ENCODE measurements at regions not wholly inside any gene's neighbourhood (a gene's known extent, or its start where the extent isn't known, plus 50 kb on each side); places are given as distances from the start of the nearest gene placed in this dataset.

- H3K4me2 ChIP-seq (ENCODE audit: low read depth, low read length, poor library complexity, severe bottlenecking), result no peak overlapping the region
- no peaks in the 10 kb centered on the region for H4K20me1 ChIP-seq (ENCODE audit: low read depth, low read length)
- H3K27ac ChIP-seq (ENCODE audit: low read depth, low read length), result no peak overlapping the region
- H3K79me2 ChIP-seq (ENCODE audit: insufficient read depth, low read length), result no peaks in the 10 kb centered on the region
- H3K9ac ChIP-seq (ENCODE audit: low read length), result no peak overlapping the region
- H3K27me3 ChIP-seq (ENCODE audit: low read length), result no peaks in the 10 kb centered on the region
- no peak overlapping the region for H2AFZ ChIP-seq (ENCODE audit: low read depth, low read length, severe bottlenecking)
- no peak for TF ChIP-seq CTCF (IDR thresholded peaks at IDR 0.05; ENCODE audit: insufficient read depth, low read length, poor library complexity, severe bottlenecking)
- no peak for TF ChIP-seq EZH2phosphoT487 (conservative IDR thresholded peaks at IDR 0.05; ENCODE audit: low read length)
- H3K4me3 ChIP-seq (ENCODE audit: insufficient read depth, low read length, poor library complexity, severe bottlenecking), result no peak overlapping the region
- H3K9me2 ChIP-seq (replicated peaks; ENCODE audit: insufficient read depth, low read length), result no peaks in the 10 kb centered on the region
- no peaks in the 10 kb centered on the region for H3K36me3 ChIP-seq (ENCODE audit: low read length)
- no peaks in the 10 kb centered on the region for H3K9me3 ChIP-seq (ENCODE audit: insufficient read depth, low read length)
- no peaks in the 10 kb centered on the region for H3F3A ChIP-seq (ENCODE audit: insufficient read depth)
Observed at GRCh38 chr2:16112972-16113560, 172.7 kb downstream of the MYCN start.

GRCh38 chr2:16112251-16112971 lies 172.1 kb downstream of the MYCN start:
- Histone ChIP-seq H3K79me2 (ENCODE audit: insufficient read depth, low read length) (no peaks in the 10 kb centered on the region), H2AFZ (ENCODE audit: low read depth, low read length, severe bottlenecking) (no peak overlapping the region), H4K20me1 (ENCODE audit: low read depth, low read length) (no peaks in the 10 kb centered on the region), H3K27ac (ENCODE audit: low read depth, low read length) (no peak overlapping the region), H3F3A (ENCODE audit: insufficient read depth) (no peaks in the 10 kb centered on the region), H3K4me3 (ENCODE audit: insufficient read depth, low read length, poor library complexity, severe bottlenecking) (no peak overlapping the region), H3K27me3 (ENCODE audit: low read length) (no peaks in the 10 kb centered on the region), H3K4me2 (ENCODE audit: low read depth, low read length, poor library complexity, severe bottlenecking) (no peak overlapping the region), H3K9ac (ENCODE audit: low read length) (no peak overlapping the region), H3K9me3 (ENCODE audit: insufficient read depth, low read length) (no peaks in the 10 kb centered on the region), H3K36me3 (ENCODE audit: low read length) (no peaks in the 10 kb centered on the region), H3K9me2 (replicated peaks; ENCODE audit: insufficient read depth, low read length) (no peaks in the 10 kb centered on the region)
- no peak for TF ChIP-seq EZH2phosphoT487 (conservative IDR thresholded peaks at IDR 0.05; ENCODE audit: low read length)
- no peak for TF ChIP-seq CTCF (IDR thresholded peaks at IDR 0.05; ENCODE audit: insufficient read depth, low read length, poor library complexity, severe bottlenecking)

GRCh38 chr2:16111838-16112210 lies 171.5 kb downstream of the MYCN start:
- TF ChIP-seq CTCF (IDR thresholded peaks at IDR 0.05; ENCODE audit: insufficient read depth, low read length, poor library complexity, severe bottlenecking), result no peak
- no peak for TF ChIP-seq EZH2phosphoT487 (conservative IDR thresholded peaks at IDR 0.05; ENCODE audit: low read length)
- Histone ChIP-seq H2AFZ (ENCODE audit: low read depth, low read length, severe bottlenecking) (no peak overlapping the region), H3K36me3 (ENCODE audit: low read length) (no peaks in the 10 kb centered on the region), H3F3A (ENCODE audit: insufficient read depth) (no peaks in the 10 kb centered on the region), H3K9me3 (ENCODE audit: insufficient read depth, low read length) (no peaks in the 10 kb centered on the region), H3K9me2 (replicated peaks; ENCODE audit: insufficient read depth, low read length) (no peaks in the 10 kb centered on the region), H3K4me3 (ENCODE audit: insufficient read depth, low read length, poor library complexity, severe bottlenecking) (no peak overlapping the region), H3K27me3 (ENCODE audit: low read length) (no peaks in the 10 kb centered on the region), H3K79me2 (ENCODE audit: insufficient read depth, low read length) (no peaks in the 10 kb centered on the region), H3K9ac (ENCODE audit: low read length) (no peak overlapping the region), H3K27ac (ENCODE audit: low read depth, low read length) (no peak overlapping the region), H4K20me1 (ENCODE audit: low read depth, low read length) (no peaks in the 10 kb centered on the region), H3K4me2 (ENCODE audit: low read depth, low read length, poor library complexity, severe bottlenecking) (no peak overlapping the region)
